ENCODE measurements at regions not wholly inside any gene's neighbourhood (a gene's known extent, or its start where the extent isn't known, plus 50 kb on each side); places are given as distances from the start of the nearest gene placed in this dataset.

- intact Hi-C loops (cut with micrococcal nuclease; ENCODE audit: unreplicated experiment) (loop anchor here (5.0 to 10.0 kb wide), 2 partner anchors 150 to 318 kb away; partner anchors contain the start of gene GADD45A), in situ Hi-C loops (cut with MboI) (no loop called here)
- no peaks in the 10 kb centered on the region; the same call in 2 of the 3 replicates for H3K9me3 ChIP-seq (replicated peaks; ENCODE audit: control insufficient read depth, insufficient read depth, low read length)
- RAD21 ChIA-PET (ENCODE audit: unreplicated experiment), result interaction anchor here (0.6 to 10.1 kb wide), 14 partner anchors 15 to 357 kb away, joined by 3 to 119 read pairs (median 4); no protein-coding TSS in a partner anchor
- H4K20me1 ChIP-seq (ENCODE audit: control insufficient read depth, insufficient read depth), result no peaks in the 10 kb centered on the region
- POLR2A ChIA-PET, result interaction anchor here (0.7 to 1.6 kb wide), 4 partner anchors 148 to 359 kb away, joined by 3 to 7 read pairs (median 4); partner anchors contain the start of gene GADD45A
- H3K4me1 ChIP-seq (ENCODE audit: control insufficient read depth, insufficient read depth, low read length), result no peaks in the 10 kb centered on the region
- FAIRE-seq, result no peak
- H3K4me3 ChIP-seq, result no peak overlapping the region
- TF ChIP-seq TBL1XR1 (IDR thresholded peaks at IDR 0.05; ENCODE audit: low read depth, low read length) (no peak), NFIC (IDR thresholded peaks at IDR 0.05; ENCODE audit: low read depth, low read length) (no peak), RB1 (IDR thresholded peaks at IDR 0.05; ENCODE audit: borderline replicate concordance) (no peak), RELA (IDR thresholded peaks at IDR 0.05; ENCODE audit: borderline replicate concordance, partially characterized antibody) (no peak), GABPA (IDR thresholded peaks at IDR 0.05; ENCODE audit: low read depth) (no peak), MAX (IDR thresholded peaks at IDR 0.05; ENCODE audit: low read depth, low read length) (no peak), KLF5 (IDR thresholded peaks at IDR 0.05; ENCODE audit: partially characterized antibody) (no peak), SUPT20H (IDR thresholded peaks at IDR 0.05; ENCODE audit: borderline replicate concordance, control insufficient read depth, low read depth, low read length) (no peak), ZZZ3 (IDR thresholded peaks at IDR 0.05; ENCODE audit: control insufficient read depth, insufficient read length, low read depth) (no peak), FOXM1 (IDR thresholded peaks at IDR 0.05; ENCODE audit: low read depth, low read length) (no peak), ZSCAN29 (IDR thresholded peaks at IDR 0.05) (no peak), MTA3 (IDR thresholded peaks at IDR 0.05; ENCODE audit: borderline replicate concordance, low read length) (no peak), ZNF687 (IDR thresholded peaks at IDR 0.05) (no peak), MEF2A (IDR thresholded peaks at IDR 0.05; ENCODE audit: insufficient read depth, low read depth, low read length) (no peak), SIX5 (IDR thresholded peaks at IDR 0.05; ENCODE audit: low read depth, low read length, severe bottlenecking) (no peak), ESRRA (IDR thresholded peaks at IDR 0.05; ENCODE audit: low read length) (no peak)
- SMC1A ChIA-PET (ENCODE audit: uncharacterized antibody, unreplicated experiment), result interaction anchor here (0.7 to 8.6 kb wide), 13 partner anchors 8 to 473 kb away, joined by 3 to 138 read pairs (median 4); partner anchors contain the start of gene GADD45A
- H3K4me2 ChIP-seq (ENCODE audit: control insufficient read depth, insufficient read depth), result no peak overlapping the region
- no peak overlapping the region for H3K9ac ChIP-seq (ENCODE audit: control insufficient read depth, insufficient read depth, low read length)
- 38% methylated on average over 9 of the region's 9 CpGs for WGBS (ENCODE audit: insufficient coverage, insufficient replicate concordance, low lambda C conversion rate, missing lambda C conversion rate)
- no peak overlapping the region for H2AFZ ChIP-seq (ENCODE audit: control insufficient read depth, low read depth, low read length)
- ATAC-seq, result no peak
- no peak for DNase-seq (ENCODE audit: low read depth, low spot score)
- H3K27ac ChIP-seq (ENCODE audit: control insufficient read depth, insufficient read depth), result no peak overlapping the region
- H3K79me2 ChIP-seq (ENCODE audit: control insufficient read depth, insufficient read depth, low read length), result no peaks in the 10 kb centered on the region
- H3K36me3 ChIP-seq (ENCODE audit: control insufficient read depth in 2 of 2, insufficient read depth in 2 of 2, low read length in 1 of 2), result no peaks in the 10 kb centered on the region
- 0 out of 4 replicates have a peak, but pooled peaks cover 0 to 1% of the 10 kb centered on the region in 2 experiments for H3K27me3 ChIP-seq (replicated peaks in 1 of 2; ENCODE audit: control insufficient read depth in 2 of 2, insufficient read depth in 2 of 2, low read length in 1 of 2)
- BruUV-seq (replicated peaks), result no TSS peak
- CTCF ChIA-PET, result interaction anchor here (0.8 to 10.3 kb wide), 11 partner anchors 13 to 750 kb away, joined by 3 to 213 read pairs (median 8); no protein-coding TSS in a partner anchor
These were observed 106.9 kb upstream of the SERBP1 start for GRCh38 chr1:67536957-67537666.

All from GM12878 (cell line).